C4-2B (cell line): ENCODE measurements at regions not wholly inside any gene's neighbourhood (a gene's known extent, or its start where the extent isn't known, plus 50 kb on each side); places are given as distances from the start of the nearest gene placed in this dataset.

Experiments
- H3K27ac ChIP-seq: fragments of 450-650 bp; 2 replicates; pipeline ENCODE4 v1.5.1; 2017
- CTCF ChIP-seq: fragments of 450-650 bp; conservative IDR thresholded peaks from 2 replicates; pipeline ENCODE4 v1.5.1; 2017; ENCODE audit warnings: mild to moderate bottlenecking
- ZFX ChIP-seq: fragments of 450-650 bp; IDR thresholded peaks from 2 replicates; pipeline ENCODE4 v1.6.1; 2017

DNA sequence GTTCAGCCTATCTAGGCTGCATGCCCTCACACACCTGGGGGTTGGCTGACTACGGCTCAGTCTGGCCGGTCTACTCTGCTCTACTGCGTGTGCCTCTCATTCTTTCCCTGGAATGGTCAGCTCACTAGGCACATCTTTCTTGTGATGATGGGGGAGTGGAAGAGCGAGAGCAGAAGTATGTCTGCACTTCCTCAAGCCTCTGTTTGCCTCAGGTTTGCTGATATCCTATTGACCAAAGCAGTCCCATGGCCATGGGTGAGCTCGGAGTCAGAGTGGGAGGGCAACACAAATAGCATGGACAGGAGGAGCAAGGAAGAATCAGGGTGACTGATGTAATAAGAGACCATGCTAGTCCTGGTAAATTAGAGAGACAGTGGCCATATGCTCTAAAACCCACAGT, 167.9 kb upstream of the PRICKLE2 start:
- TF ChIP-seq CTCF (no peak), ZFX (no peak)
- H3K27ac ChIP-seq: no peak overlapping the region

DNA sequence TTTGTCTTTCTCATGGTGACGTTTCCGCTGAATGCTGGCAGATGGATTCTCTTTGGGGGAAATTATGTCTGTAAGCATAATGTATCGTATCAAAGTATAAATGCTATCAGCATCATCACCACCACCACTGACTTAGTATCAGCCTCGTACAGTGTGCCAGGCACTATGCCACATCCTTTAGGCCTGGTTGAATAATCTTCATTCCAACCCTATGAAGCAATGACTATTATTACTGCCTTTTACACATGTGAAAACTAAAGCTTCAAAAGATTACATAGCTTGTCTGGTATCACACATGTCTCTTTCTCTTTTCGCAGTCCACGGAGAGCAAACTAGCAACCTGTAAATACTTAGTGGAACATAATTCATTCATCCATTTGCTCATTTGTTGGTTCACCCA, 166.7 kb upstream of the PRICKLE2 start:
- no peak overlapping the region for H3K27ac ChIP-seq
- TF ChIP-seq ZFX (no peak), CTCF (no peak)

DNA sequence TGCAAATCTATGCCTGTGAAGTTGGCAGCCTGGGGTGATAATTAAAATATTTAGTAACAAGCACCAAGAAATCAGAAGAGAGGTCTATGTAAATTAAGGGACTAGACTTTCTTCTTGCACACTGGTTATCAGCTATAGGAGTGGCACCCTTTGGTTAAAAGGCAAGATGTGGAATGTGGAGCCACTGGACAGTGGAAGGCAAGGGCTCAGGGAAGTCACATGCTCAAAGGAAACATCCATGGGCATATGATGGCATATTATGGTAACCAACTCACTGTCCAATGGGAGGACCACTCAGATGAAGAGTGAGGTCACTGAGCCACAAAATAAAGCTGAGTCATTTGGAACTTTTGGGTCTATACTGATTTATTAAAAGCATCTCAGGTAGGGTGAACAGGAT, 165.6 kb upstream of the PRICKLE2 start:
- TF ChIP-seq ZFX (no peak), CTCF (no peak)
- no peak overlapping the region for H3K27ac ChIP-seq

DNA sequence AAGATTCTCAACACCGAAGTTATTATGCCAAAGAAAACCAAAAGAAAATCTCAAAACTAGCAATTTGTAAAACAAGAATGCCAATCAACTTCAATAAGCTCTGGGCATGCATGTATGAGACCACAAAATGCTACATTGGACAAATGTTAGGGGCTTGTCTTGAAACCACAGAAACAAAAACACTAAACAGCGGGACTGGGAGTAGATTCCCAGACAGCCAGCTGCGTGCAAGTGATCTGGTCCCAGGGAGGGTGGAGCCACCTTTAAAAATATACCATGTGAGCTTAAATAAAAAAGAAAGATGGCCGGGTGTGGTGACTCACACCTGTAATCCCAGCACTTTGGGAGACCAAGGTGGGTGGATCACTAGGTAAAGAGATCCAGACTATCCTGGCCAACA, 163.6 kb upstream of the PRICKLE2 start:
- no peak for TF ChIP-seq CTCF
- TF ChIP-seq ZFX: no peak
- H3K27ac ChIP-seq: no peak overlapping the region

DNA sequence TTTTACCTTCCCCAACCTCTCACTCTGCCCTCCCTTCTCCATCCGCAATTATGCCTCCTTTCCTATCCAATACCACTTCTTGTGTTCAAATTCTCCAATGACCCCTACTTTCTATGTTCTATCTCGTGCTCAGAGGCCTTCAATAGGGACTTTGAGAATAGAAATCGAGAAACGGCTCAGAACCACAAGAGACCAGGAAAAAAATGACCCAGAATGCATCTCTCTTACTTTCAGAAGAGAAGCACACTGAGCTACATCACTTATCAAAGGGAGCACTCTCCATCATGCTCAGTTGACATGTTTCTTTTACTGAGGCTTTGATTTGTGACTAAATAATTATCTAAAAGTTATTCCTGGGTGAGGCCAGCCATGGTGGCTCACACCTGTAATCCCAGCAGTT, 162.4 kb upstream of the PRICKLE2 start:
- H3K27ac ChIP-seq: no peak overlapping the region
- TF ChIP-seq CTCF (no peak), ZFX (no peak)

- TF ChIP-seq CTCF (no peak), ZFX (no peak)
- no peak overlapping the region for H3K27ac ChIP-seq
Observed at GRCh38 chr3:64385277-64385676, 160.0 kb upstream of the PRICKLE2 start.

DNA sequence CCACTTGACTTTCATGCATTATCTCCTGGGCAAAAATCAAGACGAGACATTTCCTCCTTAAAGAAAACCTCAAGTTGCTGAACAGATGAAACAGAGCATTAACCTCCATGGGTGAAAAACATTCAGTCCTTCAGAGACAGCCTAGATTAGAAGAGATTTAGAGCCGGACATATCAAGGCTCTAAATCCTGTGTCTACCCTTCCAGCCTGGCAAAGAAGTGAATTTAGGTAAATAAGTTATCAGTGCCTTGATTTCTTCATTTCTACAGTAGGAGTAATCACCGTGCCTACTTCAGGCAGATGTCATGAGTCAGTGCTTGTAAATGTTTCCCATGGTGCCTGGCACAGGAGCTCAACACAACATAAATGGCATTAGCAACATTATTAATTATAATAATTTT, 159.3 kb upstream of the PRICKLE2 start:
- H3K27ac ChIP-seq: no peak overlapping the region
- TF ChIP-seq CTCF (no peak), ZFX (no peak)
